Right lobe of liver (tissue), 4 donors: ENCODE measurements at regions not wholly inside any gene's neighbourhood (a gene's known extent, or its start where the extent isn't known, plus 50 kb on each side); places are given as distances from the start of the nearest gene placed in this dataset.

Experiments
- CTCF ChIP-seq, 4 donors: fragments of 200-600 bp in 3 of 4; fragments of 450-650 bp in 1 of 4; IDR thresholded peaks; one replicate each; pipeline versions ENCODE4 v1.5.1 to v1.8.0; 2016 to 2022; ENCODE audit warnings: antibody characterized with exemption in 4 of 4, mild to moderate bottlenecking in 2 of 4
- POLR2A ChIP-seq: fragments of 450-650 bp; IDR thresholded peaks from one replicate; pipeline ENCODE4 v1.6.1; 2017; ENCODE audit warnings: antibody characterized with exemption, mild to moderate bottlenecking
- donor health status: DM: no; HTN: no; CAD: no.
- donor health status: DM: no; HTN: no; CAD: no.
- donor health status: DM: no; HTN: yes; CAD: no.

- TF ChIP-seq POLR2A (no peak), CTCF (IDR thresholded peaks at IDR 0.05) (no peak)
Observed at GRCh38 chr6:5937936-5938706, 68.6 kb downstream of the NRN1 start.
